GM12892 (cell line): ENCODE measurements at regions not wholly inside any gene's neighbourhood (a gene's known extent, or its start where the extent isn't known, plus 50 kb on each side); places are given as distances from the start of the nearest gene placed in this dataset.

Source experiments
- POLR2A ChIP-seq: IDR thresholded peaks from 2 replicates; pipeline ENCODE4 v1.6.1; 2011; ENCODE audit warnings: low read depth, low read length, control low read depth
- POLR2AphosphoS5 ChIP-seq: IDR thresholded peaks from 2 replicates; pipeline ENCODE4 v1.6.1; 2011; ENCODE audit warnings: low read depth, low read length, control low read depth
- TAF1 ChIP-seq: IDR thresholded peaks from 2 replicates; pipeline ENCODE4 v1.6.1; 2011; ENCODE audit warnings: low read depth, mild to moderate bottlenecking, control low read depth, low read length, borderline replicate concordance

DNA sequence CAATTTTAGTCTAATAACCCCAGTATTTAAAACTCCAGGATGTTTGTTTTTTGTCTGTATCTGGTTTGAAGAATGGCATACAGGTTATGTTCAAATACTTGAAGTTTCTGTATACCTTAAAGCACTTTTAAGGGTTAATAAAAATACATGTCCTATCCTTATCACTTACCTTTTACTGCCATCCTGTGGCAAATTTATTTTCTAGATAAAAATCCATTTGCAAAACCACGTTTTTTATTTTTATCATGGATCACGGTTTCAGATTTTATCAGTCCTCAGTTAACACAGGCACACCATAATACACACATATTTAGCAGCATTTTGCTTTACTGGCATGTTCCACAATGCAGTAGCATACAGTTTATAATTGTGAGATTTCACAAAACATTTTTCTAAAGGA is 113.3 kb upstream of the H2AZ1 start:
- TF ChIP-seq TAF1 (no peak), POLR2A (no peak), POLR2AphosphoS5 (no peak)
